ENCODE measurements at regions not wholly inside any gene's neighbourhood (a gene's known extent, or its start where the extent isn't known, plus 50 kb on each side); places are given as distances from the start of the nearest gene placed in this dataset.

- TF ChIP-seq CTCF (IDR thresholded peaks at IDR 0.05) (no peak), POLR2A (IDR thresholded peaks at IDR 0.05) (no peak)
These were observed 416.9 kb downstream of the TUSC7 start for GRCh38 chr3:117126460-117126859.

All from lower leg skin (tissue), 3 donors.